GM10266 (cell line): ENCODE measurements at regions not wholly inside any gene's neighbourhood (a gene's known extent, or its start where the extent isn't known, plus 50 kb on each side); places are given as distances from the start of the nearest gene placed in this dataset.

Experiments
- DNase-seq: peaks from one replicate; pipeline ENCODE4 v3.0.0; 2012; ENCODE audit errors: extremely low spot score
- CTCF ChIP-seq: IDR thresholded peaks from 2 replicates; pipeline ENCODE4 v1.5.1; 2012; ENCODE audit warnings: mild to moderate bottlenecking, low read depth; ENCODE audit not compliant: control insufficient read depth, insufficient read depth; ENCODE audit errors: missing control alignments

GRCh38 chr2:49553658-49554057 is 399.3 kb upstream of the FSHR start:
- no peak for TF ChIP-seq CTCF
- no peak for DNase-seq

- DNase-seq = no peak
- TF ChIP-seq CTCF = no peak
Observed at GRCh38 chr2:49532702-49533101, 378.4 kb upstream of the FSHR start.

DNA sequence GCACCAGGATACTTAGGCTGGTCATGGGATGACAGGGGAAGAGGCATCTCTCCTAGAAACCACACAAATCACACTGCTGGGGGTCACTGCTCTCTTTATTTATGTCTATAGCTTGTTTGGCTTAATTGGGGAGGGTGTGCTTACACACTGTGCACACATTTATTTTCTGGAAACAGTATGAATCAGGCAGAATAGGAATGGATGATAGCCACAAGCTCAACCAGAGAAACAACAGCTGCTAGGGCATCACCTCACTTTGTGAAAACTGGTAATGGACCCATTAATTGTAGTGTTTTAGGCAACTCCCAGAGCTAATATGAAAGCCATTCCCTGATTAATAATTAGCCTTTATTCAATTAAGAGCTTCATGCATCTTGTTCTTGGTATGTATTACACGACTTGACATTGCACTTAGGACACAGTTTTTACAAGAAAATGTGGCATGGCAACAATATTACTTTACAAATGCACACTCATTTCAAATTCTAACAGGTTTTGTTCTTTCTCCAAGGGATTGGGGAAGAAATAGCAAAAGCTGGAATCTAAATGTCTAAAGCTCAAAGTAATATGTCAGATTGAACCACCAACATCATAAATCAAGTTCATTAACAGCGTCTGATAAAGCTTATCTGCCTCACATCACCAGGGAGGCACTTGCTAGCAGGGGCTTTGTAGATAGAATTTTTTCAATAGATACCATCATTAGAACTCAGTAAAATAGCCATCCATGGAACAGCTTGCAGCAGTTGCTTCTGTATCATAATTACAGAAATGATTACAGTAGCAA is 361.9 kb upstream of the FSHR start:
- no peak for TF ChIP-seq CTCF
- no peak for DNase-seq

DNA sequence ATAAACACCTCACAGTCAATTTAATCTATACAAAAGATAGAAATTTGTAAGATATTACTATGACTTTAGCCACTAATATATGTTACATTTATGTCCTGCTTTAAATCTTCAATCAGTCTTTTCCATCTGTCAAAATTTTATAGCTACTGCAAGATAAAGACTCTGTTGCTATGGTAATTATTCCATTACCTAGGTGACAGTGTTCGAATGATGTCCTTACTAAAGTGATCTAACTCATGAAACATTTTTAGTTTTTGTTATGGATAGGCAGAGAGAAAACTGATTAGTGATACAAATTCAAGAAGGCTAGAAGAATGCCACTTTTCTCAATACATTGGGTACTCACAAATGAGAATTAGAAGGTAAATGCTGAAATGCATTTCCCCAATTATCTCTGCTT is 359.9 kb upstream of the FSHR start:
- TF ChIP-seq CTCF = no peak
- DNase-seq = no peak

- TF ChIP-seq CTCF = peak; percentile 63
- DNase-seq = peak; percentile 26
Observed at GRCh38 chr2:49490710-49491109, 336.4 kb upstream of the FSHR start.

- no peak for TF ChIP-seq CTCF
- DNase-seq = no peak
Observed at GRCh38 chr2:49487139-49487538, 332.8 kb upstream of the FSHR start.

DNA sequence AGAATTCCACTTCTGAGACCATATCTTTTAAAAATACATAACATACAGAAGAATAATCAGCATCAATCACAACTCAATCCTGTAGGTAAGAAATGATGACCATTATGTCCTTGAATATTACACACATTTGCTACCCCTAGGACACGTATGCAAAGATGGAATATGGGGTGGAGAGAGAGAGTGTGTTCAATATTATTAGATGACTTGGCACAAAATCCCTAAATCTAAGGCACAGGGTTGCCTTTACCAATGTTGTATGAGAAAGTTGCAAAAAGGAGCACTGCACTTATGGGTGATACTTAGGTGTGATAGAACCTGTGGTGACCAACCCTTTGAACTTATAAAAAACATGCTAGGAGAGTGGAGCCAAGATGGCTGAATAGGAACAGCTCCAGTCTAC is 326.2 kb upstream of the FSHR start:
- TF ChIP-seq CTCF = no peak
- no peak for DNase-seq
